Neuronal stem cell (in vitro differentiated cells): ENCODE measurements at regions not wholly inside any gene's neighbourhood (a gene's known extent, or its start where the extent isn't known, plus 50 kb on each side); places are given as distances from the start of the nearest gene placed in this dataset.

Source experiments
- DNase-seq: peaks from one replicate; pipeline ENCODE4 v3.0.0-alpha.2; 2013; ENCODE audit warnings: low spot score
- H2AFZ ChIP-seq: one replicate; pipeline ENCODE4 v1.6.1; 2013; ENCODE audit warnings: mild to moderate bottlenecking, low read length, inconsistent platforms
- H2AK5ac ChIP-seq: 2 replicates; pipeline ENCODE4 v1.6.1; 2013; ENCODE audit warnings: low read depth, mild to moderate bottlenecking, inconsistent platforms, low read length, moderate library complexity, mixed read lengths
- H2BK120ac ChIP-seq: 2 replicates; pipeline ENCODE4 v1.6.1; 2013; ENCODE audit warnings: low read depth, mild to moderate bottlenecking, inconsistent platforms, low read length, moderate library complexity, mixed read lengths
- H2BK12ac ChIP-seq: one replicate; pipeline ENCODE4 v1.6.1; 2013; ENCODE audit warnings: low read length, inconsistent platforms
- H2BK15ac ChIP-seq: 2 replicates; pipeline ENCODE4 v1.6.1; 2013; ENCODE audit warnings: mild to moderate bottlenecking, low read length, inconsistent platforms, mixed read lengths
- H2BK5ac ChIP-seq: one replicate; pipeline ENCODE4 v1.6.1; 2013; ENCODE audit warnings: inconsistent platforms, mild to moderate bottlenecking, low read length, moderate library complexity
- H3K14ac ChIP-seq: one replicate; pipeline ENCODE4 v1.6.1; 2013; ENCODE audit warnings: low read length, inconsistent platforms
- H3K18ac ChIP-seq: 2 replicates; pipeline ENCODE4 v1.6.1; 2013; ENCODE audit warnings: low read length, inconsistent platforms
- H3K23ac ChIP-seq: 2 replicates; pipeline ENCODE4 v1.6.1; 2013; ENCODE audit warnings: low read depth, mild to moderate bottlenecking, mixed read lengths, low read length, inconsistent platforms; ENCODE audit not compliant: poor library complexity
- H3K27ac ChIP-seq: replicated peaks from 3 replicates; pipeline ENCODE4 v1.5.1; 2013; ENCODE audit warnings: low read length, inconsistent platforms
- H3K27me3 ChIP-seq, 3 experiments: 2 replicates each; pipeline ENCODE4 v1.6.1; 2013; ENCODE audit warnings: low read length in 3 of 3, mild to moderate bottlenecking in 2 of 3, inconsistent platforms in 1 of 3, low read depth in 1 of 3, mixed read lengths in 1 of 3, moderate library complexity in 1 of 3; ENCODE audit not compliant: control insufficient read depth in 3 of 3, insufficient read depth in 3 of 3
- H3K36me3 ChIP-seq, 2 donors: replicated peaks in 1 of 2; 2 replicates each; pipeline ENCODE4 v1.6.1; 2013; ENCODE audit warnings: low read length in 2 of 2; ENCODE audit not compliant: control insufficient read depth in 2 of 2, insufficient read depth in 2 of 2
- H3K4ac ChIP-seq: 2 replicates; pipeline ENCODE4 v1.6.1; 2013; ENCODE audit warnings: inconsistent platforms, mild to moderate bottlenecking, low read length, moderate library complexity
- H3K4me1 ChIP-seq, 2 donors: 1 replicate in 1 of 2; 2 replicates in 1 of 2; pipeline ENCODE4 v1.6.1; 2013; ENCODE audit warnings: low read length in 2 of 2, low read depth in 1 of 2; ENCODE audit not compliant: control insufficient read depth in 2 of 2, insufficient read depth in 1 of 2
- H3K4me2 ChIP-seq: one replicate; pipeline ENCODE4 v1.6.1; 2013; ENCODE audit warnings: mild to moderate bottlenecking, low read length, inconsistent platforms; ENCODE audit not compliant: insufficient read depth, poor library complexity, severe bottlenecking
- H3K4me3 ChIP-seq, 2 donors: 2 replicates each; pipeline ENCODE4 v1.5.1; 2013; ENCODE audit warnings: low read length in 2 of 2, mild to moderate bottlenecking in 2 of 2, inconsistent platforms in 1 of 2, moderate library complexity in 1 of 2
- H3K79me1 ChIP-seq: one replicate; pipeline ENCODE4 v1.6.1; 2013; ENCODE audit warnings: low read depth, mild to moderate bottlenecking, inconsistent platforms, low read length, moderate library complexity
- H3K9ac ChIP-seq: one replicate; pipeline ENCODE4 v1.6.1; 2013; ENCODE audit warnings: mild to moderate bottlenecking, low read depth, low read length, inconsistent platforms; ENCODE audit not compliant: poor library complexity
- H3K9me3 ChIP-seq, 2 donors: replicated peaks in 1 of 2; 2 replicates each; pipeline versions ENCODE3 to v1.6.1; 2013; ENCODE audit warnings: low read length in 2 of 2, mild to moderate bottlenecking in 2 of 2, inconsistent platforms in 1 of 2, low read depth in 1 of 2, mixed read lengths in 1 of 2, moderate library complexity in 1 of 2; ENCODE audit not compliant: control insufficient read depth in 2 of 2, insufficient read depth in 1 of 2
- H4K8ac ChIP-seq: one replicate; pipeline ENCODE4 v1.6.1; 2013; ENCODE audit warnings: low read depth, mild to moderate bottlenecking, inconsistent platforms, low read length, moderate library complexity
- H4K91ac ChIP-seq: one replicate; pipeline ENCODE4 v1.6.1; 2013; ENCODE audit warnings: low read length, low read depth, mild to moderate bottlenecking, inconsistent platforms; ENCODE audit not compliant: poor library complexity
- WGBS, 2 donors: extraction: QIAGEN DNeasy Blood & Tissue Kit; methylation state at CpG; one replicate each; pipeline ENCODE4 v1.1.7; 2013; ENCODE audit warnings: missing lambda C conversion rate in 2 of 2, mixed read lengths in 1 of 2; ENCODE audit not compliant: insufficient read length in 2 of 2, insufficient replicate concordance in 1 of 2; ENCODE audit errors: extremely low coverage in 2 of 2; 5-methylcytosine and 5-hydroxymethylcytosine counted together

GRCh38 chr7:118708741-118709140 lies 484.2 kb downstream of the ANKRD7 start:
- Histone ChIP-seq H2BK5ac (no peak overlapping the region), H3K27ac (no peak overlapping the region), H2BK12ac (no peak overlapping the region), H2AFZ (peak overlapping the region; percentile 68), H3K4me3 (no peak overlapping the region), H3K4me2 (no peak overlapping the region), H2BK15ac (no peak overlapping the region), H3K79me1 (no peaks in the 10 kb centered on the region), H3K36me3 (no peaks in the 10 kb centered on the region), H3K4me1 (peaks cover 0 to 3% of the 10 kb centered on the region in 2 donors), H3K23ac (no peak overlapping the region), H3K14ac (no peak overlapping the region), H3K9ac (no peak overlapping the region), H4K8ac (no peak overlapping the region), H2AK5ac (no peak overlapping the region), H3K9me3 (no peaks in the 10 kb centered on the region), H4K91ac (no peak overlapping the region), H3K4ac (no peak overlapping the region), H3K18ac (no peak overlapping the region), H2BK120ac (no peak overlapping the region), H3K27me3 (no peaks in the 10 kb centered on the region)
- no peak for DNase-seq
- no CpG with 5 or more reads among the region's 1 CpG for WGBS, 2 donors

GRCh38 chr7:118711688-118712087 lies 487.2 kb downstream of the ANKRD7 start:
- Histone ChIP-seq H4K91ac (no peak overlapping the region), H3K9me3 (no peaks in the 10 kb centered on the region), H2AK5ac (no peak overlapping the region), H3K18ac (no peak overlapping the region), H3K4ac (no peak overlapping the region), H2BK12ac (no peak overlapping the region), H3K79me1 (no peaks in the 10 kb centered on the region), H4K8ac (no peak overlapping the region), H3K27me3 (no peaks in the 10 kb centered on the region), H2AFZ (no peak overlapping the region), H3K4me1 (peaks cover 0 to 3% of the 10 kb centered on the region in 2 donors), H3K23ac (no peak overlapping the region), H3K14ac (no peak overlapping the region), H2BK120ac (no peak overlapping the region), H2BK5ac (no peak overlapping the region), H2BK15ac (no peak overlapping the region), H3K9ac (no peak overlapping the region), H3K4me2 (no peak overlapping the region), H3K36me3 (no peaks in the 10 kb centered on the region), H3K27ac (no peak overlapping the region), H3K4me3 (no peak overlapping the region)
- DNase-seq, result no peak

GRCh38 chr7:118713039-118713438 lies 488.5 kb downstream of the ANKRD7 start:
- Histone ChIP-seq H4K91ac (no peak overlapping the region), H2BK5ac (no peak overlapping the region), H3K27ac (no peak overlapping the region), H3K18ac (no peak overlapping the region), H3K4ac (no peak overlapping the region), H3K4me1 (peaks cover 0 to 3% of the 10 kb centered on the region in 2 donors), H3K14ac (no peak overlapping the region), H3K4me2 (no peak overlapping the region), H3K9ac (no peak overlapping the region), H3K36me3 (no peaks in the 10 kb centered on the region), H2BK12ac (no peak overlapping the region), H3K27me3 (no peaks in the 10 kb centered on the region), H3K23ac (no peak overlapping the region), H2BK120ac (no peak overlapping the region), H2AFZ (no peak overlapping the region), H3K9me3 (no peaks in the 10 kb centered on the region), H4K8ac (no peak overlapping the region), H3K79me1 (no peaks in the 10 kb centered on the region), H2AK5ac (no peak overlapping the region), H2BK15ac (no peak overlapping the region), H3K4me3 (no peak overlapping the region)
- no CpG with 5 or more reads among the region's 4 CpGs for WGBS, 2 donors
- no peak for DNase-seq

- Histone ChIP-seq H2BK15ac (no peak overlapping the region), H3K36me3 (no peaks in the 10 kb centered on the region), H2AFZ (no peak overlapping the region), H3K14ac (no peak overlapping the region), H3K9me3 (no peaks in the 10 kb centered on the region), H2BK12ac (no peak overlapping the region), H2AK5ac (no peak overlapping the region), H4K8ac (no peak overlapping the region), H2BK120ac (no peak overlapping the region), H3K27ac (no peak overlapping the region), H3K79me1 (no peaks in the 10 kb centered on the region), H2BK5ac (no peak overlapping the region), H3K4me1 (no peaks in the 10 kb centered on the region), H3K18ac (no peak overlapping the region), H3K27me3 (no peaks in the 10 kb centered on the region), H3K4me2 (no peak overlapping the region), H3K4ac (no peak overlapping the region), H3K23ac (no peak overlapping the region), H4K91ac (no peak overlapping the region), H3K9ac (no peak overlapping the region), H3K4me3 (no peak overlapping the region)
- WGBS, 2 donors, result no CpG with 5 or more reads among the region's 4 CpGs
- DNase-seq, result no peak
Observed at GRCh38 chr7:118720632-118721031, 496.1 kb downstream of the ANKRD7 start.
